ENCODE measurements at regions not wholly inside any gene's neighbourhood (a gene's known extent, or its start where the extent isn't known, plus 50 kb on each side); places are given as distances from the start of the nearest gene placed in this dataset.

DNA sequence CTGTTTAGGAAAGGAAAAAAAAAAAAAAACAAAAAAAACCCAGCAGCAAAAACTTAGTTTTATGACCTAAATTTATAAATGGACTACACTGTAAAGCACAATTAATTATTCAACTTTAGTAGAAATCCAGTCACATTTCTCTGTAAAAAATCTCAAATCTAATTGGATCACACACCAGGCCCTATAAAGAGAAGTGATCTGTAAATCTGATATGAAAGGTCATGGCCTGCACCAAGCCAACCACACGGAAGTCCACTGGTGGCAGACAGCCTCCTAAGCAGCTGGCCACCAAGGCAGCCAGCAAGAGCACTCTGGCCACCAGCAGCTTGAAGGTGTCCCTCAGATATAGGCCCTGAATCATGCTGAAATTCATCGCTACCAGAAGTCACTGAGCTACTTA, 131.6 kb downstream of the HFE start:
- peak overlapping the region; percentile 73 for H3K4me2 ChIP-seq (ENCODE audit: low read length)
- peak overlapping the region; percentile 94 for H3K27ac ChIP-seq (ENCODE audit: low read depth, low read length)
- peaks cover 80% of the 10 kb centered on the region for H3K4me1 ChIP-seq (ENCODE audit: control insufficient read depth, low read length)
- H3K36me3 ChIP-seq (ENCODE audit: control insufficient read depth, low read length), result peaks cover 33% of the 10 kb centered on the region
- H3K9me3 ChIP-seq (ENCODE audit: control insufficient read depth, insufficient read depth, low read length), result no peaks in the 10 kb centered on the region
- no peaks in the 10 kb centered on the region for H3K27me3 ChIP-seq (ENCODE audit: control insufficient read depth, low read length)
- peak overlapping the region; percentile 72 for H3K4me3 ChIP-seq (ENCODE audit: low read length)
- H3K9me2 ChIP-seq (replicated peaks; ENCODE audit: control insufficient read depth, low read length), result no peaks in the 10 kb centered on the region
- TF ChIP-seq EZH2phosphoT487 (IDR thresholded peaks at IDR 0.05; ENCODE audit: borderline replicate concordance, low read length), result no peak
- TF ChIP-seq, protein P1, sequence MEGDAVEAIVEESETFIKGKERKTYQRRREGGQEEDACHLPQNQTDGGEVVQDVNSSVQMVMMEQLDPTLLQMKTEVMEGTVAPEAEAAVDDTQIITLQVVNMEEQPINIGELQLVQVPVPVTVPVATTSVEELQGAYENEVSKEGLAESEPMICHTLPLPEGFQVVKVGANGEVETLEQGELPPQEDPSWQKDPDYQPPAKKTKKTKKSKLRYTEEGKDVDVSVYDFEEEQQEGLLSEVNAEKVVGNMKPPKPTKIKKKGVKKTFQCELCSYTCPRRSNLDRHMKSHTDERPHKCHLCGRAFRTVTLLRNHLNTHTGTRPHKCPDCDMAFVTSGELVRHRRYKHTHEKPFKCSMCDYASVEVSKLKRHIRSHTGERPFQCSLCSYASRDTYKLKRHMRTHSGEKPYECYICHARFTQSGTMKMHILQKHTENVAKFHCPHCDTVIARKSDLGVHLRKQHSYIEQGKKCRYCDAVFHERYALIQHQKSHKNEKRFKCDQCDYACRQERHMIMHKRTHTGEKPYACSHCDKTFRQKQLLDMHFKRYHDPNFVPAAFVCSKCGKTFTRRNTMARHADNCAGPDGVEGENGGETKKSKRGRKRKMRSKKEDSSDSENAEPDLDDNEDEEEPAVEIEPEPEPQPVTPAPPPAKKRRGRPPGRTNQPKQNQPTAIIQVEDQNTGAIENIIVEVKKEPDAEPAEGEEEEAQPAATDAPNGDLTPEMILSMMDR (IDR thresholded peaks at IDR 0.05; ENCODE audit: low read depth, low read length, poor library complexity, severe bottlenecking), result no peak
- H4K20me1 ChIP-seq (ENCODE audit: control insufficient read depth, insufficient read depth, low read depth, low read length), result no peaks in the 10 kb centered on the region
- peaks cover 29% of the 10 kb centered on the region for H3K79me2 ChIP-seq (ENCODE audit: control insufficient read depth, low read length)
- H3F3A ChIP-seq (ENCODE audit: control insufficient read depth, insufficient read depth), result peaks cover 64% of the 10 kb centered on the region

DNA sequence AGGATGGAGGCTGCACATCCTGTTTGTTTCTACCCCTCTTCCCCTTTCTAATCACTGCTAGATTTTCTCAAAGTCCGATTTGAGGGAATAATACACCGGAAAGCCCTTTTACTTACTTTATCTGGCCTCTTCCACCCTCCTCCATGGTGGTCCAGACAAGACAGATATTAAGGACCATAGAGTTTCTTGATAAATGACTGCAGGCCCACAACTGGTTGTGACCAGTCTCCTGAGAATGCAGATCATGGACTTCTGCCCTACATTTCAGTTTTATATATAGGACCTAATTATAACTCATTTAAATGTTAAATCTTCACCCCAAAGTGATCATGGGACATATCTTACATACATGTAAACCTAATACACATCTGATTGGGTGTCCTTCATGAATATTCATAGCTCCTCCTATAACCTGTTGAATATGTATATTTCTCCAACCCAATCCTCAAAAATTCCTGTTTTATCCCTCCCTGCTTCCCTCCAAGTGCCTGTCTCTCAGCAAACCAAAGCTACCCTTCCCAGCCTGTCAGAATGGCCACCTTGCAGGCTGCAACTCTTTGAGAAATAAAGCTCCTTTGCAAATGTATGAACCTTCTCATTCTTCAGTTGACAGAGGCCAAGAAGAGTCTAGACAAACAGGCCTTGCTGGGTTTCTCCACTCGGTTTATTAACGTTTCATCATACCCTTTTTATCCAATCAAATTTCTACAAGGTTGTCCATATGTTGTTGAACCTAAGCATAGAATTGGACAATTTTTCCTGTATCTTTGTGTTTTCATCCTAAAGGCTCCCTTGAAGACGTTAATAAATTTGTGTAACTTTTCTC, 133.1 kb downstream of the HFE start:
- Histone ChIP-seq H3K27me3 (ENCODE audit: control insufficient read depth, low read length) (no peaks in the 10 kb centered on the region), H3F3A (ENCODE audit: control insufficient read depth, insufficient read depth) (peaks cover 57% of the 10 kb centered on the region), H3K79me2 (ENCODE audit: control insufficient read depth, low read length) (peaks cover 39% of the 10 kb centered on the region), H3K36me3 (ENCODE audit: control insufficient read depth, low read length) (peaks cover 40% of the 10 kb centered on the region), H3K9me3 (ENCODE audit: control insufficient read depth, insufficient read depth, low read length) (peaks cover 5% of the 10 kb centered on the region; the same call in 1 of the 2 replicates), H3K9me2 (replicated peaks; ENCODE audit: control insufficient read depth, low read length) (no peaks in the 10 kb centered on the region), H3K27ac (ENCODE audit: low read depth, low read length) (peak overlapping the region; percentile 94), H3K4me3 (ENCODE audit: low read length) (peak overlapping the region; percentile 72), H4K20me1 (ENCODE audit: control insufficient read depth, insufficient read depth, low read depth, low read length) (no peaks in the 10 kb centered on the region), H3K4me2 (ENCODE audit: low read length) (peak overlapping the region; percentile 73), H3K4me1 (ENCODE audit: control insufficient read depth, low read length) (peaks cover 90% of the 10 kb centered on the region)
- TF ChIP-seq EZH2phosphoT487 (IDR thresholded peaks at IDR 0.05; ENCODE audit: borderline replicate concordance, low read length), result no peak
- TF ChIP-seq, protein P1 (IDR thresholded peaks at IDR 0.05; ENCODE audit: low read depth, low read length, poor library complexity, severe bottlenecking), result no peak

DNA sequence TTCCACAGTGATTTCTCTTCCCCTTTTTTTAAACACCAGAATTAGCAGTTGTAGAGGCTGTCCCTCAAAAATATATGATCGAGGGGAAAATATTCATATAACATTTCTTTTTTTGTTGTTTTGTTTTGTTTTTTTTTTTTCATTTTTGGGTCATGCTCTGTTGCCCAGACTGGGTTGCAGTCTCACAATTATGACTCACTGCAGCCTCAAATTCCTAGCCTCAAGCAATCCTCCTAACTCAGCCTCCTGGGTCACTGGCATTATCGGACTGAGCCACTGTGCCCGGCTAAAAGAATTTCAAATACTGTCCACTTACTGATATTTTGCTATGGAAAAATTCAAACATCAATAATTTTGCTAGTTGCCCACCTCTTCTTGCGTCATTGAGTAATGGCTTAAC, 134.0 kb downstream of the HFE start:
- Histone ChIP-seq H4K20me1 (ENCODE audit: control insufficient read depth, insufficient read depth, low read depth, low read length) (no peaks in the 10 kb centered on the region), H3K36me3 (ENCODE audit: control insufficient read depth, low read length) (peaks cover 33% of the 10 kb centered on the region), H3K79me2 (ENCODE audit: control insufficient read depth, low read length) (peaks cover 39% of the 10 kb centered on the region), H3F3A (ENCODE audit: control insufficient read depth, insufficient read depth) (peaks cover 51% of the 10 kb centered on the region), H3K4me1 (ENCODE audit: control insufficient read depth, low read length) (peaks cover 82% of the 10 kb centered on the region), H3K9me2 (replicated peaks; ENCODE audit: control insufficient read depth, low read length) (no peaks in the 10 kb centered on the region), H3K27ac (ENCODE audit: low read depth, low read length) (peak overlapping the region; percentile 94), H3K9me3 (ENCODE audit: control insufficient read depth, insufficient read depth, low read length) (peaks cover 6% of the 10 kb centered on the region; the same call in 1 of the 2 replicates), H3K27me3 (ENCODE audit: control insufficient read depth, low read length) (no peaks in the 10 kb centered on the region), H3K4me2 (ENCODE audit: low read length) (peak overlapping the region; percentile 73), H3K4me3 (ENCODE audit: low read length) (no peak overlapping the region)
- TF ChIP-seq, protein P1 (IDR thresholded peaks at IDR 0.05; ENCODE audit: low read depth, low read length, poor library complexity, severe bottlenecking), result no peak
- TF ChIP-seq EZH2phosphoT487 (IDR thresholded peaks at IDR 0.05; ENCODE audit: borderline replicate concordance, low read length), result no peak
